K562 (cell line): ENCODE measurements at regions not wholly inside any gene's neighbourhood (a gene's known extent, or its start where the extent isn't known, plus 50 kb on each side); places are given as distances from the start of the nearest gene placed in this dataset.

Experiments
- ATAC-seq: fragments of 200-7000 bp; cut with Tn5 transposase; 3 replicates; pipeline ENCODE4 v1.9.1; 2020; ENCODE audit warnings: moderate library complexity
- BruUV-seq: library from RNA; stranded (reverse); fragments of 400-500 nt; replicated peaks from 2 replicates; lab custom pipeline; 2021; lab: Mats Ljungman, UMichigan
- CTCF ChIA-PET: fragments of 300-600 bp; formaldehyde crosslinking; extraction: SDS; loops from one replicate; lab custom pipeline; 2021; ENCODE audit warnings: low intra/inter-chr PET ratio; lab: Yijun Ruan, JAX
- POLR2A ChIA-PET: fragments of 300-600, 350-650 bp; sonication (Branson Sonifier 250); formaldehyde crosslinking; extraction: SDS; loops from one replicate; lab custom pipeline; 2021; ENCODE audit warnings: antibody characterized with exemption, inconsistent platforms; lab: Yijun Ruan, JAX
- DNase-seq, 4 experiments: peaks; one replicate each; pipeline versions ENCODE4 v3.0.0 to v3.0.0-alpha.2; 2011 to 2018; ENCODE audit warnings: low spot score in 3 of 4, mixed read lengths in 3 of 4; ENCODE audit errors: extremely low read depth in 1 of 4
- FAIRE-seq: peaks from 2 replicates; lab custom pipeline; 2011; peaks lifted over from hg19 to GRCh38; lab: Jason Lieb, UNC
- H2AFZ ChIP-seq: 2 replicates; pipeline ENCODE4 v1.6.0; 2011; ENCODE audit warnings: low read depth, low read length, control low read depth, inconsistent platforms
- H3K27ac ChIP-seq: fragments of 200-600 bp; 3 replicates; pipeline ENCODE4 v1.8.0; 2011; ENCODE audit warnings: low read depth, mild to moderate bottlenecking, control low read depth, inconsistent platforms, low read length, moderate library complexity, mixed read lengths; ENCODE audit errors: extremely low read depth
- H3K27me3 ChIP-seq, 2 experiments: fragments of 300-600 bp in 1 of 2; 2 replicates in 1 of 2; 3 replicates in 1 of 2; pipeline versions ENCODE4 v1.6.0 to v1.8.0; 2011; ENCODE audit warnings: inconsistent platforms in 2 of 2, low read length in 2 of 2, mild to moderate bottlenecking in 1 of 2, mixed read lengths in 1 of 2, moderate library complexity in 1 of 2; ENCODE audit not compliant: control insufficient read depth in 2 of 2, insufficient read depth in 2 of 2
- H3K36me3 ChIP-seq: fragments of 300-600 bp; 3 replicates; pipeline ENCODE4 v1.8.0; 2011; ENCODE audit warnings: mild to moderate bottlenecking, low read length, inconsistent platforms; ENCODE audit not compliant: control insufficient read depth, insufficient read depth
- H3K4me1 ChIP-seq, 2 experiments: fragments of 200-600 bp in 1 of 2; replicated peaks in 1 of 2; 2 replicates in 1 of 2; 3 replicates in 1 of 2; pipeline versions ENCODE4 v1.5.1 to v1.8.0; 2011; ENCODE audit warnings: inconsistent platforms in 2 of 2, low read length in 2 of 2, mild to moderate bottlenecking in 1 of 2, mixed read lengths in 1 of 2, moderate library complexity in 1 of 2; ENCODE audit not compliant: control insufficient read depth in 2 of 2, insufficient read depth in 2 of 2
- H3K4me2 ChIP-seq: 2 replicates; pipeline ENCODE4 v1.6.1; 2011; ENCODE audit warnings: low read length, control low read depth, inconsistent platforms, mixed read lengths; ENCODE audit not compliant: insufficient read depth
- H3K4me3 ChIP-seq: fragments of 200-600 bp; sonication (generic), shearing (Covaris generic); 2 replicates; pipeline ENCODE4 v1.5.1; 2016; ENCODE audit warnings: control low read depth, inconsistent platforms
- H3K79me2 ChIP-seq: fragments of 200-600 bp; 3 replicates; pipeline ENCODE4 v1.8.0; 2011; ENCODE audit warnings: low read length, inconsistent platforms; ENCODE audit not compliant: control insufficient read depth, insufficient read depth
- H3K9ac ChIP-seq, 2 experiments: 2 replicates each; pipeline versions ENCODE4 v1.6.0 to v1.6.1; 2011; ENCODE audit warnings: low read depth in 2 of 2, low read length in 2 of 2, control low read depth in 1 of 2, inconsistent platforms in 1 of 2, mild to moderate bottlenecking in 1 of 2, mixed read lengths in 1 of 2; ENCODE audit not compliant: insufficient read depth in 1 of 2
- H3K9me1 ChIP-seq: one replicate; pipeline ENCODE4 v1.6.0; 2011; ENCODE audit warnings: inconsistent platforms, mild to moderate bottlenecking, low read length, moderate library complexity; ENCODE audit not compliant: control insufficient read depth, insufficient read depth
- H3K9me3 ChIP-seq: replicated peaks from 2 replicates; pipeline ENCODE4 v1.5.1; 2011; ENCODE audit warnings: low read depth, low read length, inconsistent platforms; ENCODE audit not compliant: control insufficient read depth, insufficient read depth
- H4K20me1 ChIP-seq: replicated peaks from 2 replicates; pipeline ENCODE4 v1.6.1; 2011; ENCODE audit warnings: low read length, inconsistent platforms, mixed read lengths; ENCODE audit not compliant: control insufficient read depth, insufficient read depth
- ARID3A ChIP-seq: IDR thresholded peaks from 2 replicates; pipeline ENCODE4 v1.6.1; 2012; ENCODE audit warnings: low read depth, low read length, improper control_type of control experiment, borderline replicate concordance
- BDP1 ChIP-seq: IDR thresholded peaks from 3 replicates; pipeline ENCODE4 v1.6.1; 2011; ENCODE audit not compliant: insufficient read length, insufficient read depth
- FOXJ2 ChIP-seq: fragments of 200-800 bp; sonication (Bioruptor generic); IDR thresholded peaks from 2 replicates; pipeline ENCODE4 v1.6.1; 2016; ENCODE audit warnings: missing genetic modification characterization, missing compliant biosample characterization
- HMG20B ChIP-seq: fragments of 250-450 bp; sonication (Bioruptor Pico); IDR thresholded peaks from 2 replicates; pipeline ENCODE4 v1.5.0; 2021; ENCODE audit warnings: mild to moderate bottlenecking
- SRSF3 ChIP-seq: fragments of 200-400 bp; formaldehyde crosslinking; IDR thresholded peaks from 2 replicates; pipeline ENCODE4 v1.6.1; 2016; ENCODE audit warnings: mild to moderate bottlenecking, low read length, moderate library complexity; ENCODE audit not compliant: insufficient read depth
- TFE3 ChIP-seq: fragments of 450-650 bp; formaldehyde crosslinking; IDR thresholded peaks from 2 replicates; pipeline ENCODE4 v1.4.0; 2020; ENCODE audit warnings: mild to moderate bottlenecking, mixed read lengths
- ZKSCAN8 ChIP-seq: fragments of 200-800 bp; sonication (Bioruptor generic); IDR thresholded peaks from 2 replicates; pipeline ENCODE4 v1.6.1; 2016; ENCODE audit warnings: missing genetic modification characterization, missing compliant biosample characterization
- in situ Hi-C: fragments of 300-500 bp; cut with MboI; formaldehyde crosslinking; loops from 4 replicates; pipeline ENCODE4 v1.15.0; 2018; ENCODE audit warnings: inconsistent platforms, mixed read lengths
- intact Hi-C: fragments of 100-400 bp; cut with micrococcal nuclease; formaldehyde crosslinking; loops from 2 replicates; pipeline ENCODE4 v1.14.2; 2022
- TF ChIP-seq, protein P1 (sequence below): fragments of 450-650 bp; IDR thresholded peaks from 2 replicates; pipeline ENCODE4 v1.6.1; 2016; ENCODE audit warnings: mild to moderate bottlenecking
- TF ChIP-seq, protein P2 (sequence below), 3 experiments: IDR thresholded peaks in 2 of 3; conservative IDR thresholded peaks in 1 of 3; 2 replicates each; pipeline ENCODE4 v1.5.1; 2011 to 2012; ENCODE audit warnings: low read length in 3 of 3, mild to moderate bottlenecking in 3 of 3, control low read depth in 2 of 3, improper control_type of control experiment in 1 of 3, inconsistent platforms in 1 of 3, low read depth in 1 of 3, mixed read lengths in 1 of 3, moderate library complexity in 1 of 3; ENCODE audit not compliant: insufficient read depth in 2 of 3
- TF ChIP-seq, protein P3 (sequence below): IDR thresholded peaks from 2 replicates; pipeline ENCODE4 v1.6.1; 2014; ENCODE audit warnings: antibody characterized with exemption

DNA sequence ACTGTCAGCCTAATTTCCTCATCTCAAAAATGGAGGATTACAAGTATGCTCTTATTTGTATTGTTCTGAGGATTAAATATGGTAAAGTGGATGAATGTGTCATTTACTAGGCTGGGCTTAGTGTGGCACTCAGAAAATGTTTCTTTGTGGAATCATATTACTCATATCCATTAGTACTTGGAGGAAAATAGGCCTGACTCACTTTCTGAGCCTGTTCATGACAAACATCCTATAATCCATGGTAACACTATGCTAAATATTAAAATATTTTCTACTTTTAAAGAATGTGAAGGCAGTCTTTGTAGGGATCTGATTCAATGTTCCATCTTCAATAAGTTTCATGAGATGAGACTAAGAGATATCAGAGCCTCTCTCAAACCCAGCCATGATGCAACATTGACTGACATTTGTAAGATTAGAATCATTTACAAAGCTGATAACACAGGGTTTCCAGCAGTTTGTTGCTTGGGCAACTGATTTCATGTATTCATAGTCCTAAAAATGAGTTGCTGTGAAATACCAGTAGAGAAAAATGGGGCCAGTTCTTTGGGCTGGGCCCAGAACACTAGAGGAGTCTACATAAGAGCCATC, 1048.5 kb downstream of the NTRK3 start:
- no peaks in the 10 kb centered on the region for H3K4me1 ChIP-seq
- intact Hi-C loops, result no loop called here
- H3K36me3 ChIP-seq, result no peaks in the 10 kb centered on the region
- ATAC-seq (no peak), DNase-seq (no peak), FAIRE-seq (no peak)
- H3K4me3 ChIP-seq, result no peak overlapping the region
- H3K27me3 ChIP-seq, result no peaks in the 10 kb centered on the region
- ChIA-PET CTCF (no interaction called here), POLR2A (no interaction called here)
- H3K27ac ChIP-seq, result no peak overlapping the region
- in situ Hi-C loops, result no loop called here
- no peaks in the 10 kb centered on the region for H3K79me2 ChIP-seq
- no peak overlapping the region for H2AFZ ChIP-seq
- H3K9me3 ChIP-seq, result no peaks in the 10 kb centered on the region; the same call in 1 of the 2 replicates
- H3K4me2 ChIP-seq, result no peak overlapping the region
- no peaks in the 10 kb centered on the region for H4K20me1 ChIP-seq
- no TSS peak for BruUV-seq
- TF ChIP-seq HMG20B, result no peak
- TF ChIP-seq, protein P1, sequence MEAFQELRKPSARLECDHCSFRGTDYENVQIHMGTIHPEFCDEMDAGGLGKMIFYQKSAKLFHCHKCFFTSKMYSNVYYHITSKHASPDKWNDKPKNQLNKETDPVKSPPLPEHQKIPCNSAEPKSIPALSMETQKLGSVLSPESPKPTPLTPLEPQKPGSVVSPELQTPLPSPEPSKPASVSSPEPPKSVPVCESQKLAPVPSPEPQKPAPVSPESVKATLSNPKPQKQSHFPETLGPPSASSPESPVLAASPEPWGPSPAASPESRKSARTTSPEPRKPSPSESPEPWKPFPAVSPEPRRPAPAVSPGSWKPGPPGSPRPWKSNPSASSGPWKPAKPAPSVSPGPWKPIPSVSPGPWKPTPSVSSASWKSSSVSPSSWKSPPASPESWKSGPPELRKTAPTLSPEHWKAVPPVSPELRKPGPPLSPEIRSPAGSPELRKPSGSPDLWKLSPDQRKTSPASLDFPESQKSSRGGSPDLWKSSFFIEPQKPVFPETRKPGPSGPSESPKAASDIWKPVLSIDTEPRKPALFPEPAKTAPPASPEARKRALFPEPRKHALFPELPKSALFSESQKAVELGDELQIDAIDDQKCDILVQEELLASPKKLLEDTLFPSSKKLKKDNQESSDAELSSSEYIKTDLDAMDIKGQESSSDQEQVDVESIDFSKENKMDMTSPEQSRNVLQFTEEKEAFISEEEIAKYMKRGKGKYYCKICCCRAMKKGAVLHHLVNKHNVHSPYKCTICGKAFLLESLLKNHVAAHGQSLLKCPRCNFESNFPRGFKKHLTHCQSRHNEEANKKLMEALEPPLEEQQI, result no peak
- TF ChIP-seq, protein P2, sequence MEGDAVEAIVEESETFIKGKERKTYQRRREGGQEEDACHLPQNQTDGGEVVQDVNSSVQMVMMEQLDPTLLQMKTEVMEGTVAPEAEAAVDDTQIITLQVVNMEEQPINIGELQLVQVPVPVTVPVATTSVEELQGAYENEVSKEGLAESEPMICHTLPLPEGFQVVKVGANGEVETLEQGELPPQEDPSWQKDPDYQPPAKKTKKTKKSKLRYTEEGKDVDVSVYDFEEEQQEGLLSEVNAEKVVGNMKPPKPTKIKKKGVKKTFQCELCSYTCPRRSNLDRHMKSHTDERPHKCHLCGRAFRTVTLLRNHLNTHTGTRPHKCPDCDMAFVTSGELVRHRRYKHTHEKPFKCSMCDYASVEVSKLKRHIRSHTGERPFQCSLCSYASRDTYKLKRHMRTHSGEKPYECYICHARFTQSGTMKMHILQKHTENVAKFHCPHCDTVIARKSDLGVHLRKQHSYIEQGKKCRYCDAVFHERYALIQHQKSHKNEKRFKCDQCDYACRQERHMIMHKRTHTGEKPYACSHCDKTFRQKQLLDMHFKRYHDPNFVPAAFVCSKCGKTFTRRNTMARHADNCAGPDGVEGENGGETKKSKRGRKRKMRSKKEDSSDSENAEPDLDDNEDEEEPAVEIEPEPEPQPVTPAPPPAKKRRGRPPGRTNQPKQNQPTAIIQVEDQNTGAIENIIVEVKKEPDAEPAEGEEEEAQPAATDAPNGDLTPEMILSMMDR (IDR thresholded peaks at IDR 0.05 in 2 of 3, conservative IDR thresholded peaks at IDR 0.05 in 1 of 3; ENCODE audit: insufficient read depth in 2 of 3, low read depth in 1 of 3, low read length in 3 of 3), result no peak
- TF ChIP-seq, protein P3, sequence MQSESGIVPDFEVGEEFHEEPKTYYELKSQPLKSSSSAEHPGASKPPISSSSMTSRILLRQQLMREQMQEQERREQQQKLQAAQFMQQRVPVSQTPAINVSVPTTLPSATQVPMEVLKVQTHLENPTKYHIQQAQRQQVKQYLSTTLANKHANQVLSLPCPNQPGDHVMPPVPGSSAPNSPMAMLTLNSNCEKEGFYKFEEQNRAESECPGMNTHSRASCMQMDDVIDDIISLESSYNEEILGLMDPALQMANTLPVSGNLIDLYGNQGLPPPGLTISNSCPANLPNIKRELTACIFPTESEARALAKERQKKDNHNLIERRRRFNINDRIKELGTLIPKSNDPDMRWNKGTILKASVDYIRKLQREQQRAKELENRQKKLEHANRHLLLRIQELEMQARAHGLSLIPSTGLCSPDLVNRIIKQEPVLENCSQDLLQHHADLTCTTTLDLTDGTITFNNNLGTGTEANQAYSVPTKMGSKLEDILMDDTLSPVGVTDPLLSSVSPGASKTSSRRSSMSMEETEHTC, result no peak
- TF ChIP-seq SRSF3, result no peak
- no peak for TF ChIP-seq FOXJ2 (tag)
- TF ChIP-seq ARID3A, result no peak
- no peak for TF ChIP-seq BDP1
- no peak for TF ChIP-seq TFE3 (CRISPR knock-in tag)
- TF ChIP-seq ZKSCAN8 (CRISPR knock-in tag), result no peak
- TF ChIP-seq, all 486 proteins: peak for 0
- Histone ChIP-seq H3K9me1 (no peaks in the 10 kb centered on the region), H3K9ac (no peak overlapping the region)
